Retina (tissue), 1 donor: ENCODE measurements at regions not wholly inside any gene's neighbourhood (a gene's known extent, or its start where the extent isn't known, plus 50 kb on each side); places are given as distances from the start of the nearest gene placed in this dataset.
"Not testable (repeated sequence)": the region's sequence is repeated elsewhere in the genome, so short reads cannot be mapped to it uniquely, and the experiment has no call there.

Experiments used
- DNase-seq: peaks from one replicate; pipeline ENCODE4 v3.0.0-alpha.2; 2016

DNA sequence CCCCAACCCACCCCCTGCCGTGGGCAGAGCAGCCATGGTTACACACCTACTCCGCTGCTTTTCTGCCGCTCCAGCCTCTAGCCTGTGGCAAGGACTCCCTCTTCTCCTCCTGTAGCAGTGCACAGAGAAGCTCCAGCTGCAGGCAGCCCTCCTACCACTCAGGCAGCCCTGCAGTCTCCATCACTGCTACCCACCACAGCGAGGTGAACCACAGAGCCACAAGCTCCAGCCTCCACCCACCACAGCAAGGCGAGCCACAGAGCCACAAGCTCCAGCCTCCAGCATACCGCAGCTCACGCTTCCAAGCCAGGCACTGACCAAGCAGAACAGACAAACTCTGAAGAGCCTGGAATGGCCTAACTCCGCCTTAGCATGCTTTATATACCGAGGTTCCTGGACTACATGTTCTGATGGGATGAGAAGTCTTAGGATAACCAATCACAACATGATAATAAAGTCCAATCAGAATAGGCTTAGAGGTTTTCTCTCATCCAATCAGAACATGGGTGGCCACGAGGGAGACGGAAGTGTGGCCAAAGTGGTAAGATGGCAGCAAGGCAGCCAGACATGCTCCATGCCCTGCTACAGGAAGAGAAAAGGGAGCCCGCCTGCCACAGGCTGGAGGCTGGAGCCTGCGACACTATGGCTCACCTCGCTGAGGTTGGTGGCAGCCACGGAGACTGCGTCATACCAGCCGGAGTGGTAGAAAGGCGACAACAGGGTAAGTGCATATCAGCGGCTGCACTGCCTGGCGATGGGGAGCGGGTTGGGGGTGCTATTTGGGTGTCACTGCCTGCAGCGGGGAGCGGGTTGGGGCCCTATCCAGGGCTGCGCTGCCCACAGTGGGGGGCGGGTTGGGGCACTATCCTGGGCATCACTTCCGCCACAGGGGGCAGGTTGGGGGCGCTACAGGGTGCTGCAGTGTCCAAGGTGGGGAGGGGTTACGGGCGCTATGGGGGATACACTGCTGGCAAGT, 75.8 kb upstream of the PCAT7 start:
- DNase-seq, result no peak

- no peak for DNase-seq
Measured at GRCh38 chr9:94479757-94480156, 75.1 kb upstream of the PCAT7 start.

DNA sequence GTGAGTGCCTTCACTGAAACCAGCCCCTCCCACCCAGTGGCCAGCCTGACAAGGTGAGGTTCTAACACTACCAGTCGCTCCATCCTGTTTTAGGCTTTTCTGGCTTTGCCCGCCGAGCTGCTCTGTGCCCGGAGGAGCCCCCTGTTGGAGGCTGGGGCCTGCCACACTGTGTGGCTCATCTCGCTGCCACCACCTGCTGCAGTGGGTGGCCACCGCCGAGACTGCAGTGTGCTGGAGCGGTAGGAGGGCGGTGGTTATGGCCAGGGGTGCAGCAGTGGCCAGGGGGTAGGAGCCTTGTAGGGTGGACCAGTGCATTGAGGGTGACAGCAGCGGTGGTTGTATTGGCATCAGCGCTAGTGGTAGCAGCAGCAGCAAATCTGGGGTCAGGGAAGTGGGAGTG, 74.7 kb upstream of the PCAT7 start:
- no peak for DNase-seq

DNA sequence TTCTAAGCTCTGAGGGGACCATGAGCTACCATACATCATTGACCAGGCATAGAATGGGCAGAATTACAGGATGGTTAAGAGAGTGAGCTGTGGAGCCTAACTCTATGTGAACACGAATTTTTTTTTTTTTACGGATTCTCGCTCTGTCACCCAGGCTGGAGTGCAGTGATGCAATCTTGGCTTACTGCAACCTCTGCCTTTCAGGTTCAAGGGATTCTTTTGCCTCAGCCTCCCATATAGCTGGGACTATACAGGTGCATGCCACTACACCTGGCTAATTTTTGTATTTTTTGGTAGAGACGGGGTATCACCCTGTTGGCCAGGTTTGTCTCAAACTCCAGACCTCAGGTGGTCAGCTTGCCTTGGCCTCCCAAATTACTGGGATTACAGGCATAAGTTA, 72.8 kb upstream of the PCAT7 start:
- no peak for DNase-seq

- no peak for DNase-seq
Measured at GRCh38 chr9:94490465-94490864, 64.4 kb upstream of the PCAT7 start.

- not testable (repeated sequence) for DNase-seq
Measured at GRCh38 chr9:94492125-94492524, 62.8 kb upstream of the PCAT7 start.

DNA sequence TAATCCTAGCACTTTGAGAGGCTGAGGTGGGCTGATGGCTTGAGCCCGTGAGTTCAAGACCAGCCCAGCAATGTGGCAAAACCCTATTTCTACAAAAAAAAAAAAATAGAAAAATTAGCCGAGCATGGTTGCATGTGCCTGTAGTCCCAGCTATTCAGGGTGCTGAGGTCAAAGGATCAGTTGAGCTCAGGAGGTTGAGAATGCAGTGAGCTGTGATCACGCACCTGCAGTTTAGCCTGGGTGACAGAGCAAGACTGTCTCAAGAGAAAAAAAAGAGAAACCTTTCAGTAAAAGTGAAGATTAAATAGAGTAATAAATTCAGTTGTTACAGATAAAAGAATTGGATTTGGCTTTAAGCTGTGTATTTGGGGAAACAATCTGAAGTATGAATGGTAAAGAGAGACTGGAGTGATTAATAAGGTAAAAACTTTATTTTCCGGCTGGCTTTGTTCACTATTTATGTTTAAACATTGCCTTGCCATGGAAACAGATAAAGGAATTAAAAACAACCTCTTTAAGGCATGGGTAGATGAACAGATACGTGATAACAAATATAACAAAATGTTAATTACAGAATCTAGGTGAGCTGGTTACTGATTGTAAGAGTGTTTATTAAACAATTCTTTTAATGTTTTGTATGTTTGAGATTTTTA, 56.0 kb upstream of the PCAT7 start:
- no peak for DNase-seq

- DNase-seq, result no peak
Measured at GRCh38 chr9:94504358-94504757, 50.5 kb upstream of the PCAT7 start.
